Astrocyte (in vitro differentiated cells and primary cell): ENCODE measurements at regions not wholly inside any gene's neighbourhood (a gene's known extent, or its start where the extent isn't known, plus 50 kb on each side); places are given as distances from the start of the nearest gene placed in this dataset.

Experiments
- DNase-seq: peaks from one replicate; pipeline ENCODE4 v3.0.0-alpha.2; 2010; ENCODE audit warnings: low read depth
- FAIRE-seq: peaks from 2 replicates; lab custom pipeline; 2011; peaks lifted over from hg19 to GRCh38; lab: Jason Lieb, UNC
- H2AFZ ChIP-seq: 2 replicates; pipeline ENCODE4 v1.6.0; 2012; ENCODE audit warnings: low read depth, low read length, inconsistent platforms
- H3K27ac ChIP-seq: 2 replicates; pipeline ENCODE4 v1.5.1; 2011; ENCODE audit warnings: low read depth, low read length, inconsistent platforms
- H3K27me3 ChIP-seq: 2 replicates; pipeline ENCODE4 v1.6.0; 2011; ENCODE audit warnings: low read length, inconsistent platforms; ENCODE audit not compliant: insufficient read depth
- H3K36me3 ChIP-seq: 2 replicates; pipeline ENCODE4 v1.5.1; 2011; ENCODE audit warnings: low read length, inconsistent platforms; ENCODE audit not compliant: insufficient read depth
- H3K4me1 ChIP-seq: 2 replicates; pipeline ENCODE4 v1.5.1; 2011; ENCODE audit warnings: low read length, inconsistent platforms; ENCODE audit not compliant: insufficient read depth
- H3K4me2 ChIP-seq: 2 replicates; pipeline ENCODE4 v1.6.0; 2012; ENCODE audit warnings: low read length, inconsistent platforms
- H3K4me3 ChIP-seq: 2 replicates; pipeline ENCODE4 v1.5.1; 2011; ENCODE audit warnings: low read depth, mild to moderate bottlenecking, low read length, inconsistent platforms; ENCODE audit not compliant: insufficient read depth
- H3K79me2 ChIP-seq: 2 replicates; pipeline ENCODE4 v1.6.0; 2012; ENCODE audit warnings: mild to moderate bottlenecking, low read length, inconsistent platforms; ENCODE audit not compliant: insufficient read depth
- H3K9ac ChIP-seq: 2 replicates; pipeline ENCODE4 v1.6.0; 2012; ENCODE audit warnings: mild to moderate bottlenecking, low read length, inconsistent platforms
- H3K9me3 ChIP-seq: 2 replicates; pipeline ENCODE4 v1.5.1; 2012; ENCODE audit warnings: low read depth, mild to moderate bottlenecking, low read length, inconsistent platforms; ENCODE audit not compliant: insufficient read depth
- H4K20me1 ChIP-seq: 2 replicates; pipeline ENCODE4 v1.6.0; 2012; ENCODE audit warnings: low read length, inconsistent platforms; ENCODE audit not compliant: insufficient read depth
- H3K27ac Mint-ChIP-seq: one replicate; pipeline ENCODE4 v1.8.0; 2021; ENCODE audit warnings: mild to moderate bottlenecking, mixed read lengths; ENCODE audit not compliant: unreplicated experiment
- H3K27me3 Mint-ChIP-seq: one replicate; pipeline ENCODE4 v1.8.0; 2021; ENCODE audit warnings: low read depth, mixed read lengths; ENCODE audit not compliant: unreplicated experiment
- H3K36me3 Mint-ChIP-seq: one replicate; pipeline ENCODE4 v1.8.0; 2021; ENCODE audit warnings: low read depth, mixed read lengths; ENCODE audit not compliant: unreplicated experiment
- H3K4me1 Mint-ChIP-seq: one replicate; pipeline ENCODE4 v1.8.0; 2021; ENCODE audit warnings: low read depth, mixed read lengths; ENCODE audit not compliant: unreplicated experiment
- H3K4me3 Mint-ChIP-seq: one replicate; pipeline ENCODE4 v1.8.0; 2021; ENCODE audit warnings: mild to moderate bottlenecking, moderate library complexity, mixed read lengths; ENCODE audit not compliant: unreplicated experiment
- H3K9me3 Mint-ChIP-seq: one replicate; pipeline ENCODE4 v1.8.0; 2021; ENCODE audit warnings: mild to moderate bottlenecking, mixed read lengths; ENCODE audit not compliant: unreplicated experiment
- CTCF ChIP-seq: IDR thresholded peaks from 2 replicates; pipeline ENCODE4 v1.5.1; 2011; ENCODE audit warnings: low read depth, mild to moderate bottlenecking, inconsistent platforms, low read length, moderate library complexity; ENCODE audit not compliant: insufficient read depth
- EZH2 ChIP-seq: IDR thresholded peaks from 2 replicates; pipeline ENCODE4 v1.6.1; 2012; ENCODE audit warnings: mild to moderate bottlenecking, low read length, inconsistent platforms; ENCODE audit not compliant: insufficient read depth

GRCh38 chr20:52805843-52806242 is 166.3 kb upstream of the TSHZ2 start:
- Histone ChIP-seq H3K36me3 (no peaks in the 10 kb centered on the region), H3K4me3 (no peak overlapping the region), H3K27me3 (no peaks in the 10 kb centered on the region), H3K9ac (no peak overlapping the region), H3K4me1 (no peaks in the 10 kb centered on the region), H3K79me2 (no peaks in the 10 kb centered on the region), H3K9me3 (no peaks in the 10 kb centered on the region), H2AFZ (no peak overlapping the region), H3K4me2 (no peak overlapping the region), H4K20me1 (no peaks in the 10 kb centered on the region), H3K27ac (no peak overlapping the region)
- Mint-ChIP-seq H3K4me3 (no peak overlapping the region), H3K9me3 (no peaks in the 10 kb centered on the region), H3K36me3 (no peaks in the 10 kb centered on the region), H3K4me1 (no peaks in the 10 kb centered on the region), H3K27me3 (no peaks in the 10 kb centered on the region), H3K27ac (no peak overlapping the region)
- FAIRE-seq (no peak), DNase-seq (no peak)
- TF ChIP-seq CTCF (no peak), EZH2 (no peak)

- H3K9me3 ChIP-seq: no peaks in the 10 kb centered on the region
- no peak overlapping the region for H3K4me2 ChIP-seq
- no peaks in the 10 kb centered on the region for H3K4me1 Mint-ChIP-seq
- TF ChIP-seq CTCF: no peak
- no peaks in the 10 kb centered on the region for H3K36me3 ChIP-seq
- no peak overlapping the region for H3K4me3 Mint-ChIP-seq
- no peaks in the 10 kb centered on the region for H3K27me3 Mint-ChIP-seq
- H3K27me3 ChIP-seq: no peaks in the 10 kb centered on the region
- H3K9me3 Mint-ChIP-seq: no peaks in the 10 kb centered on the region
- FAIRE-seq (no peak), DNase-seq (no peak)
- no peak overlapping the region for H3K4me3 ChIP-seq
- H3K36me3 Mint-ChIP-seq: no peaks in the 10 kb centered on the region
- H2AFZ ChIP-seq: no peak overlapping the region
- no peaks in the 10 kb centered on the region for H3K79me2 ChIP-seq
- H3K27ac ChIP-seq: no peak overlapping the region
- H3K27ac Mint-ChIP-seq: no peak overlapping the region
- H3K9ac ChIP-seq: no peak overlapping the region
- no peaks in the 10 kb centered on the region for H3K4me1 ChIP-seq
- H4K20me1 ChIP-seq: no peaks in the 10 kb centered on the region
These were observed 166.9 kb upstream of the TSHZ2 start for GRCh38 chr20:52805296-52805571.

- H3K4me1 ChIP-seq: no peaks in the 10 kb centered on the region
- no peak for TF ChIP-seq EZH2
- TF ChIP-seq CTCF: no peak
- H3K4me1 Mint-ChIP-seq: no peaks in the 10 kb centered on the region
- no peak overlapping the region for H2AFZ ChIP-seq
- H3K79me2 ChIP-seq: no peaks in the 10 kb centered on the region
- H3K27ac Mint-ChIP-seq: no peak overlapping the region
- no peaks in the 10 kb centered on the region for H3K27me3 ChIP-seq
- H3K9ac ChIP-seq: no peak overlapping the region
- H3K27ac ChIP-seq: no peak overlapping the region
- no peaks in the 10 kb centered on the region for H3K9me3 Mint-ChIP-seq
- no peaks in the 10 kb centered on the region for H3K36me3 ChIP-seq
- no peaks in the 10 kb centered on the region for H3K27me3 Mint-ChIP-seq
- H4K20me1 ChIP-seq: no peaks in the 10 kb centered on the region
- H3K4me3 ChIP-seq: no peak overlapping the region
- H3K36me3 Mint-ChIP-seq: no peaks in the 10 kb centered on the region
- H3K4me2 ChIP-seq: no peak overlapping the region
- DNase-seq (no peak), FAIRE-seq (no peak)
- no peaks in the 10 kb centered on the region for H3K9me3 ChIP-seq
- no peak overlapping the region for H3K4me3 Mint-ChIP-seq
These were observed 167.5 kb upstream of the TSHZ2 start for GRCh38 chr20:52804497-52805295.
